MCF 10A (cell line): ENCODE measurements at regions not wholly inside any gene's neighbourhood (a gene's known extent, or its start where the extent isn't known, plus 50 kb on each side); places are given as distances from the start of the nearest gene placed in this dataset.

Source experiments
- BruUV-seq: library from RNA; stranded (reverse); fragments of 400-500 nt; replicated peaks from 2 replicates; lab custom pipeline; 2021; lab: Mats Ljungman, UMichigan
- CTCF ChIA-PET: fragments of 300-600 bp; sonication (Branson Sonifier 250); formaldehyde crosslinking; extraction: SDS; loops from one replicate; lab custom pipeline; 2021; ENCODE audit warnings: antibody characterized with exemption, inconsistent platforms; lab: Yijun Ruan, JAX
- POLR2A ChIA-PET: fragments of 300-600, 350-650 bp; sonication (Branson Sonifier 250); formaldehyde crosslinking; extraction: SDS; loops from one replicate; lab custom pipeline; 2020; ENCODE audit warnings: antibody characterized with exemption, inconsistent platforms; lab: Yijun Ruan, JAX
- DNase-seq: peaks from one replicate; pipeline ENCODE4 v3.0.0-alpha.2; 2018; ENCODE audit not compliant: unreplicated experiment
- H3K27ac Mint-ChIP-seq: one replicate; pipeline ENCODE4 v1.8.0; 2022; ENCODE audit warnings: mild to moderate bottlenecking, low read depth, mixed read lengths; ENCODE audit not compliant: unreplicated experiment
- H3K27me3 Mint-ChIP-seq: one replicate; pipeline ENCODE4 v1.8.0; 2022; ENCODE audit warnings: mixed read lengths; ENCODE audit not compliant: insufficient read depth, unreplicated experiment
- H3K36me3 Mint-ChIP-seq: one replicate; pipeline ENCODE4 v1.8.0; 2022; ENCODE audit warnings: mild to moderate bottlenecking, moderate library complexity, mixed read lengths; ENCODE audit not compliant: insufficient read depth, unreplicated experiment
- H3K4me1 Mint-ChIP-seq: one replicate; pipeline ENCODE4 v1.8.0; 2022; ENCODE audit warnings: mixed read lengths; ENCODE audit not compliant: insufficient read depth, unreplicated experiment
- H3K4me3 Mint-ChIP-seq: one replicate; pipeline ENCODE4 v1.8.0; 2022; ENCODE audit warnings: mild to moderate bottlenecking, moderate library complexity, mixed read lengths; ENCODE audit not compliant: unreplicated experiment
- H3K9me3 Mint-ChIP-seq: one replicate; pipeline ENCODE4 v1.8.0; 2022; ENCODE audit warnings: mixed read lengths; ENCODE audit not compliant: unreplicated experiment
- intact Hi-C: fragments of 100-400 bp; cut with micrococcal nuclease; formaldehyde crosslinking; loops from 2 replicates; pipeline ENCODE4 v1.14.1; 2022
- TF ChIP-seq, protein P1 (sequence below): fragments of 200-600 bp; IDR thresholded peaks from one replicate; pipeline ENCODE4 v1.8.0; 2022; ENCODE audit warnings: antibody characterized with exemption, mild to moderate bottlenecking; ENCODE audit not compliant: unreplicated experiment

DNA sequence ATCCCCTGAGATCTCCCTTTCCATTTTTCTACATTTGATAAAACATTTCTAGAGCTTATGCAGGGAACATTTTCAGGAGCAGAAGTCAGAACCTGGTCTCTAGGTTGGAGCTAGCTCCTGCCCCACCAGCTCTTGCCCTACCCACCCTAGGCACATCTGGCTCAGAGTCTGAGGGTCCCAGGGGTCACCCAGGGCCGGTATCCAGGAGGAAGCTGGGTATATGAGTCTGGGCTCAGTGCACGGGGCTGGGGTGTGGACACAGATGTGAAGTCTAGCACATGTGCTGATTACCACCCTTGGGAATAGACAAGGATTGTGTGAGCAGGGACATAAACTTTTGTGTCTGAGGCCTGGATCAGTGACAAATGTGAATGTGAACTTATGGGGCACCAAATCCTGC is 95.4 kb downstream of the MATN1 start:
- POLR2A ChIA-PET, result no interaction called here
- Mint-ChIP-seq H3K36me3 (no peaks in the 10 kb centered on the region), H3K27ac (no peak overlapping the region), H3K27me3 (no peaks in the 10 kb centered on the region), H3K4me3 (no peak overlapping the region), H3K9me3 (peaks cover 14% of the 10 kb centered on the region), H3K4me1 (no peaks in the 10 kb centered on the region)
- BruUV-seq, result no TSS peak
- TF ChIP-seq, protein P1, sequence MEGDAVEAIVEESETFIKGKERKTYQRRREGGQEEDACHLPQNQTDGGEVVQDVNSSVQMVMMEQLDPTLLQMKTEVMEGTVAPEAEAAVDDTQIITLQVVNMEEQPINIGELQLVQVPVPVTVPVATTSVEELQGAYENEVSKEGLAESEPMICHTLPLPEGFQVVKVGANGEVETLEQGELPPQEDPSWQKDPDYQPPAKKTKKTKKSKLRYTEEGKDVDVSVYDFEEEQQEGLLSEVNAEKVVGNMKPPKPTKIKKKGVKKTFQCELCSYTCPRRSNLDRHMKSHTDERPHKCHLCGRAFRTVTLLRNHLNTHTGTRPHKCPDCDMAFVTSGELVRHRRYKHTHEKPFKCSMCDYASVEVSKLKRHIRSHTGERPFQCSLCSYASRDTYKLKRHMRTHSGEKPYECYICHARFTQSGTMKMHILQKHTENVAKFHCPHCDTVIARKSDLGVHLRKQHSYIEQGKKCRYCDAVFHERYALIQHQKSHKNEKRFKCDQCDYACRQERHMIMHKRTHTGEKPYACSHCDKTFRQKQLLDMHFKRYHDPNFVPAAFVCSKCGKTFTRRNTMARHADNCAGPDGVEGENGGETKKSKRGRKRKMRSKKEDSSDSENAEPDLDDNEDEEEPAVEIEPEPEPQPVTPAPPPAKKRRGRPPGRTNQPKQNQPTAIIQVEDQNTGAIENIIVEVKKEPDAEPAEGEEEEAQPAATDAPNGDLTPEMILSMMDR, result no peak
- CTCF ChIA-PET, result no interaction called here
- intact Hi-C loops, result no loop called here
- no peak for DNase-seq

DNA sequence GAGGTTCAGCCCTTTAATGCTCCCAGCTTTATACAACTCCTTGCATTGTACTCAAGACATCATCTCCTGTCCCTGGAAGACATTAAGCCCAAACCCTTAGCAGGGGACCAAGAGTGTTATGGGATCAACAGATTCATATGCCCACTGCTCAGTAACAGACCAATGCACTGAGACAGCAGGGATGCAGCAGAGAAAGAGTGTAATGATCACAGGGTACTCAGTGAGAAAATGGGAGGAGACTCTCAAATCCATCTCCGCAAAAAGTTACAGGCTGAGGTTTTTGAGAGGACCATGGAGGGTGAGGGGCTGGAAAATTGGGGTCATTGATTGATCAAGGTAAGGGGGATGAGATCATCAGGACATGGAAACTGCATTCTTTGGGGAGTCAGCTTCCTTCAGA is 96.2 kb downstream of the MATN1 start:
- Mint-ChIP-seq H3K27ac (no peak overlapping the region), H3K4me1 (no peaks in the 10 kb centered on the region), H3K36me3 (no peaks in the 10 kb centered on the region), H3K4me3 (no peak overlapping the region), H3K9me3 (peaks cover 22% of the 10 kb centered on the region), H3K27me3 (no peaks in the 10 kb centered on the region)
- ChIA-PET POLR2A (interaction anchor here (0.6 to 0.7 kb wide), 2 partner anchors 11 to 88 kb away, joined by 3 read pairs; no protein-coding TSS in a partner anchor), CTCF (no interaction called here)
- intact Hi-C loops, result no loop called here
- DNase-seq, result no peak
- TF ChIP-seq, protein P1, result no peak
- BruUV-seq, result no TSS peak

DNA sequence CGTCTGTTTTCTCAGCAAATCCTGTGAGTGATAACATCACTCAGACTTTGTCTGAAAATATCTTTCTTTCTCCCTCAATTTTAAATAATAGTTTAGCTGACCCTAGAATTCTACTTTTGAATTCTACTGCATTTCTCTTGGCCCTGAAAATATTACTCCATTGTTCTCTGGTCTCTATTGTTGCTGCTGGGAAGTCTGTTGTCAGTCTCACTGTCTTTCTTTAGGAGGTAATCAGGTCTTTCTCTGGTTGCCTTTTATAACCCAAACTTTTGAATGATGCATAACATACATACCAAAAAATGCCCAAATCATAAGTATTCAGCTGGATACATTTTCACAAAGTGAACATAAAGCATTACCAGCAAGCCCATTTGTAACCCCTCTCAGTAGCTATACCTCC is 100.0 kb downstream of the MATN1 start:
- Mint-ChIP-seq H3K9me3 (peaks cover 22% of the 10 kb centered on the region), H3K4me1 (peaks cover 2% of the 10 kb centered on the region), H3K27me3 (no peaks in the 10 kb centered on the region), H3K4me3 (no peak overlapping the region), H3K27ac (no peak overlapping the region), H3K36me3 (no peaks in the 10 kb centered on the region)
- CTCF ChIA-PET, result no interaction called here
- BruUV-seq, result no TSS peak
- DNase-seq, result no peak
- TF ChIP-seq, protein P1, result no peak
- intact Hi-C loops, result no loop called here
- POLR2A ChIA-PET, result no interaction called here

DNA sequence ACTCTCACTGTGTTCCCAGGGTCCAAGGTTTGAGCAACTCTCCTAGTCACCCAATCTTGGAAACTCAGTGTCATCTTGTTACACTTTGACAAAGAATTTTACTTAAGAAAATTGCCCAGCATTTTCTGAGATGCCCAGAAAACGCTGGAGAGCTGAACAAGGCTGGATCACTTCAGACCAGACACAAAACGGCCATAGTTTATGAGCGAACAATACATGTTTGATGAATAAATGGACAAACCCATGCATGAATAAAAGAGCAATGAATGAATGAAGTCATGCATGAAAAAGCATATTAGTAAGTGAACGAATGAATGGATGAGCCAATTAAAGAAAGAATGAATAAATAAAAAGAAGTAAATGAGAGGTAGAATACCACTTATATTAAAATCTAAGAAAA is 103.8 kb downstream of the MATN1 start:
- Mint-ChIP-seq H3K36me3 (no peaks in the 10 kb centered on the region), H3K9me3 (peaks cover 14% of the 10 kb centered on the region), H3K4me3 (no peak overlapping the region), H3K27me3 (no peaks in the 10 kb centered on the region), H3K4me1 (peaks cover 21% of the 10 kb centered on the region), H3K27ac (no peak overlapping the region)
- ChIA-PET CTCF (interaction anchor here (1.1 kb wide), 1 partner anchor 239 kb away, joined by 3 read pairs; no protein-coding TSS in a partner anchor), POLR2A (interaction anchor here (1.0 kb wide), 1 partner anchor 19 kb away, joined by 3 read pairs; no protein-coding TSS in a partner anchor)
- intact Hi-C loops, result no loop called here
- DNase-seq, result no peak
- no TSS peak for BruUV-seq
- TF ChIP-seq, protein P1, result no peak
